Colonic mucosa (tissue), 4 donors: ENCODE measurements at regions not wholly inside any gene's neighbourhood (a gene's known extent, or its start where the extent isn't known, plus 50 kb on each side); places are given as distances from the start of the nearest gene placed in this dataset.
"Not testable (repeated sequence)": the region's sequence is repeated elsewhere in the genome, so short reads cannot be mapped to it uniquely, and the experiment has no call there.

Experiments used
- DNase-seq: peaks from one replicate; pipeline ENCODE4 v3.0.0-alpha.2; 2020
- H3K27ac ChIP-seq: fragments of 200-600 bp; one replicate; pipeline ENCODE4 v1.8.0; 2021
- H3K27me3 ChIP-seq: fragments of 200-600 bp; one replicate; pipeline ENCODE4 v1.8.0; 2021
- H3K36me3 ChIP-seq: fragments of 200-600 bp; one replicate; pipeline ENCODE4 v1.8.0; 2021
- H3K4me1 ChIP-seq: fragments of 200-600 bp; one replicate; pipeline ENCODE4 v1.8.0; 2021; ENCODE audit warnings: mild to moderate bottlenecking
- H3K4me3 ChIP-seq: fragments of 200-600 bp; one replicate; pipeline ENCODE4 v1.8.0; 2021
- H3K9ac ChIP-seq, 2 donors: one replicate each; pipeline ENCODE4 v1.7.0; 2013; ENCODE audit warnings: control low read depth in 2 of 2, low read depth in 2 of 2, low read length in 2 of 2
- H3K9me3 ChIP-seq: fragments of 200-600 bp; one replicate; pipeline ENCODE4 v1.8.0; 2021
- intact Hi-C: fragments of 100-400 bp; cut with DNase I; formaldehyde crosslinking; loops from one replicate; pipeline ENCODE4 v1.14.1; 2022
- TF ChIP-seq, protein P1 (sequence below): fragments of 200-600 bp; IDR thresholded peaks from one replicate; pipeline ENCODE4 v1.8.0; 2022; ENCODE audit warnings: antibody characterized with exemption, mild to moderate bottlenecking
- donor health status: healthy.
- donor health status: DM: no; HTN: no; CAD: no.
- donor health status: DM: no; HTN: no; CAD: no.

GRCh38 chr7:119086026-119086425 lies 861.5 kb downstream of the ANKRD7 start:
- H3K4me1 ChIP-seq: no peaks in the 10 kb centered on the region
- DNase-seq: no peak
- H3K36me3 ChIP-seq: no peaks in the 10 kb centered on the region
- H3K4me3 ChIP-seq: no peak overlapping the region
- TF ChIP-seq, protein P1, sequence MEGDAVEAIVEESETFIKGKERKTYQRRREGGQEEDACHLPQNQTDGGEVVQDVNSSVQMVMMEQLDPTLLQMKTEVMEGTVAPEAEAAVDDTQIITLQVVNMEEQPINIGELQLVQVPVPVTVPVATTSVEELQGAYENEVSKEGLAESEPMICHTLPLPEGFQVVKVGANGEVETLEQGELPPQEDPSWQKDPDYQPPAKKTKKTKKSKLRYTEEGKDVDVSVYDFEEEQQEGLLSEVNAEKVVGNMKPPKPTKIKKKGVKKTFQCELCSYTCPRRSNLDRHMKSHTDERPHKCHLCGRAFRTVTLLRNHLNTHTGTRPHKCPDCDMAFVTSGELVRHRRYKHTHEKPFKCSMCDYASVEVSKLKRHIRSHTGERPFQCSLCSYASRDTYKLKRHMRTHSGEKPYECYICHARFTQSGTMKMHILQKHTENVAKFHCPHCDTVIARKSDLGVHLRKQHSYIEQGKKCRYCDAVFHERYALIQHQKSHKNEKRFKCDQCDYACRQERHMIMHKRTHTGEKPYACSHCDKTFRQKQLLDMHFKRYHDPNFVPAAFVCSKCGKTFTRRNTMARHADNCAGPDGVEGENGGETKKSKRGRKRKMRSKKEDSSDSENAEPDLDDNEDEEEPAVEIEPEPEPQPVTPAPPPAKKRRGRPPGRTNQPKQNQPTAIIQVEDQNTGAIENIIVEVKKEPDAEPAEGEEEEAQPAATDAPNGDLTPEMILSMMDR: no peak
- H3K27me3 ChIP-seq: no peaks in the 10 kb centered on the region
- no peak overlapping the region for H3K9ac ChIP-seq
- no peaks in the 10 kb centered on the region for H3K9me3 ChIP-seq
- H3K27ac ChIP-seq: no peak overlapping the region
- intact Hi-C loops: no loop called here

DNA sequence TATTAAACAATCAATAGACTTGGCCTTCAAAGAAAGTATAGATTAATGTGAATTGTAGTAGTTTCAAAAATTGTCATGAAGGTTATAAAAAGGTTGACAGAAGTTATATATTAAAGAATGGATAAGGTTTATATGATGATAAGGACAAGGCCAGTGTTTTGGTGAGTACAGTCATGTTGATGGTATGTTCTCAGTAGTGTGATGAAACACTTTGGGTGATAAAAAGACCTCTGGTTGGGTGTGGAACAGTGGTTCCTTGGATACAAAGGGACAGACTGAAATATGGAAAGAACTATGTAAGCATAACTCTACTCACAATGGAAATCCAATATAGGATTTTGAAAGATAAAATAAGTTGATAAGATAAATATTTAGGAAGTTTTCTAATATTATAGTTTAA lies 866.3 kb downstream of the ANKRD7 start:
- TF ChIP-seq, protein P1: no peak
- intact Hi-C loops: no loop called here
- no peak overlapping the region for H3K27ac ChIP-seq
- no peak overlapping the region for H3K4me3 ChIP-seq
- no peaks in the 10 kb centered on the region for H3K4me1 ChIP-seq
- no peaks in the 10 kb centered on the region for H3K36me3 ChIP-seq
- H3K27me3 ChIP-seq: no peaks in the 10 kb centered on the region
- no peaks in the 10 kb centered on the region for H3K9me3 ChIP-seq
- no peak overlapping the region for H3K9ac ChIP-seq
- DNase-seq: no peak

GRCh38 chr7:119096683-119097082 lies 872.2 kb downstream of the ANKRD7 start:
- Histone ChIP-seq H3K4me1 (no peaks in the 10 kb centered on the region), H3K27ac (no peak overlapping the region), H3K9ac (no peak overlapping the region), H3K36me3 (no peaks in the 10 kb centered on the region), H3K27me3 (no peaks in the 10 kb centered on the region), H3K4me3 (no peak overlapping the region), H3K9me3 (no peaks in the 10 kb centered on the region)
- TF ChIP-seq, protein P1: no peak
- intact Hi-C loops: no loop called here
- no peak for DNase-seq

GRCh38 chr7:119100611-119101258 lies 876.2 kb downstream of the ANKRD7 start:
- H3K9me3 ChIP-seq, intact Hi-C loops, H3K27me3 ChIP-seq, DNase-seq, H3K4me1 ChIP-seq, H3K9ac ChIP-seq, H3K4me3 ChIP-seq, H3K27ac ChIP-seq, H3K36me3 ChIP-seq: not testable (repeated sequence)

DNA sequence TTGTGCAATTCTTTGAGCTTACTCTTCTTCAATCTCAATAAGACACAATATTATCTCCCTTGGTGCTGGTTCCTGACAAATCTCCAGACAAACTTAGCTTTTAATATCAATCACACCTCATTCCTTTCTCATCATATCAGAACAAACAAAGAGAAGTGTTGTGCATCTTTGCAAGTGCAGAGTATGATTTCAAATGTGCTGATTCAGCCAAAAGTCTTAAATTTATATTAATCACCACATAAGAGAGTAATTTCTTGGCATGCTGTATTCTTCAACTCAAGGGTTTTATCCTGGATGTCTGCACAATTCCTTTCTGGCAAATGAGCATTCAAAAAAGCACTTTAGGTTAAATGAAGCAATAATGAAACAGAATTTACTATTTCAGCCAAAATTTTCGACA lies 877.8 kb downstream of the ANKRD7 start:
- TF ChIP-seq, protein P1: no peak
- DNase-seq: no peak
- Histone ChIP-seq H3K4me3 (no peak overlapping the region), H3K9ac (no peak overlapping the region), H3K27ac (no peak overlapping the region), H3K9me3 (no peaks in the 10 kb centered on the region), H3K27me3 (no peaks in the 10 kb centered on the region), H3K36me3 (no peaks in the 10 kb centered on the region), H3K4me1 (no peaks in the 10 kb centered on the region)
- intact Hi-C loops: no loop called here

- Histone ChIP-seq H3K4me3 (no peak overlapping the region), H3K27me3 (no peaks in the 10 kb centered on the region), H3K36me3 (no peaks in the 10 kb centered on the region), H3K4me1 (no peaks in the 10 kb centered on the region), H3K9me3 (no peaks in the 10 kb centered on the region), H3K27ac (no peak overlapping the region), H3K9ac (no peak overlapping the region)
- DNase-seq: no peak
- TF ChIP-seq, protein P1: no peak
- intact Hi-C loops: no loop called here
Observed at GRCh38 chr7:119105381-119105780, 880.9 kb downstream of the ANKRD7 start.
